ENCODE measurements at regions not wholly inside any gene's neighbourhood (a gene's known extent, or its start where the extent isn't known, plus 50 kb on each side); places are given as distances from the start of the nearest gene placed in this dataset.
"Not testable (repeated sequence)": the region's sequence is repeated elsewhere in the genome, so short reads cannot be mapped to it uniquely, and the experiment has no call there.

- H3K4me3 ChIP-seq (ENCODE audit: low read depth, low read length): no peak overlapping the region
- TF ChIP-seq ZBTB20 (tag by site-specific recombination; IDR thresholded peaks at IDR 0.05) (no peak), EGR2 (tag by site-specific recombination; IDR thresholded peaks at IDR 0.05; ENCODE audit: low read depth) (no peak), ZNF391 (tag by site-specific recombination; IDR thresholded peaks at IDR 0.05; ENCODE audit: borderline replicate concordance, low read depth) (no peak), ZSCAN4 (tag by site-specific recombination; IDR thresholded peaks at IDR 0.05) (no peak), ZNF571 (tag by site-specific recombination; IDR thresholded peaks at IDR 0.05) (no peak), ZNF658 (tag by site-specific recombination; IDR thresholded peaks at IDR 0.05) (no peak), CTCF (tag by site-specific recombination; IDR thresholded peaks at IDR 0.05) (no peak), ZSCAN30 (tag by site-specific recombination; IDR thresholded peaks at IDR 0.05) (no peak), ZNF280C (tag by site-specific recombination; IDR thresholded peaks at IDR 0.05) (no peak), ZNF18 (tag by site-specific recombination; IDR thresholded peaks at IDR 0.05) (no peak), TCF7L2 (IDR thresholded peaks at IDR 0.05; ENCODE audit: borderline replicate concordance, low read depth, low read length) (no peak), ZNF776 (tag by site-specific recombination; IDR thresholded peaks at IDR 0.05; ENCODE audit: borderline replicate concordance) (no peak), HOXC10 (CRISPR knock-in tag; IDR thresholded peaks at IDR 0.05) (no peak), ZNF184 (tag by site-specific recombination; IDR thresholded peaks at IDR 0.05) (no peak)
- ChIA-PET POLR2A (no interaction called here), CTCF (interaction anchor here (0.6 kb wide), 1 partner anchor 148 kb away, joined by 3 read pairs; no protein-coding TSS in a partner anchor)
- no peaks in the 10 kb centered on the region for H3K36me3 ChIP-seq (ENCODE audit: control insufficient read depth in 2 of 2, insufficient read depth in 1 of 2, low read length in 2 of 2)
- H3K4me1 ChIP-seq (ENCODE audit: control insufficient read depth, insufficient read depth, low read length): no peaks in the 10 kb centered on the region
- no peaks in the 10 kb centered on the region for H3K9me3 ChIP-seq (ENCODE audit: control insufficient read depth, insufficient read depth, low read depth, low read length)
- H3K27ac ChIP-seq (ENCODE audit: extremely low read depth, low read depth, low read length): no peak overlapping the region
These were observed 698.2 kb downstream of the TRIB2 start for GRCh38 chr2:13414897-13415296.

GRCh38 chr2:13433954-13434353, 717.2 kb downstream of the TRIB2 start:
- Histone ChIP-seq H3K9me3 (ENCODE audit: control insufficient read depth, insufficient read depth, low read depth, low read length) (no peaks in the 10 kb centered on the region), H3K27ac (ENCODE audit: extremely low read depth, low read depth, low read length) (no peak overlapping the region), H3K4me1 (ENCODE audit: control insufficient read depth, insufficient read depth, low read length) (no peaks in the 10 kb centered on the region), H3K36me3 (ENCODE audit: control insufficient read depth in 2 of 2, insufficient read depth in 1 of 2, low read length in 2 of 2) (no peaks in the 10 kb centered on the region), H3K4me3 (ENCODE audit: low read depth, low read length) (no peak overlapping the region)
- ChIA-PET CTCF (no interaction called here), POLR2A (no interaction called here)
- TF ChIP-seq MZF1 (tag by site-specific recombination; IDR thresholded peaks at IDR 0.05; ENCODE audit: borderline replicate concordance) (no peak), ZNF624 (tag by site-specific recombination; IDR thresholded peaks at IDR 0.05) (no peak), ZXDB (tag by site-specific recombination; IDR thresholded peaks at IDR 0.05) (no peak), HOXC10 (CRISPR knock-in tag; IDR thresholded peaks at IDR 0.05) (no peak), EGR2 (tag by site-specific recombination; IDR thresholded peaks at IDR 0.05; ENCODE audit: low read depth) (no peak), ZNF416 (tag by site-specific recombination; IDR thresholded peaks at IDR 0.05) (no peak), ZNF138 (tag by site-specific recombination; IDR thresholded peaks at IDR 0.05; ENCODE audit: borderline replicate concordance) (no peak), PRDM10 (tag by site-specific recombination; IDR thresholded peaks at IDR 0.05) (no peak)

- POLR2A ChIA-PET; H3K4me3 ChIP-seq (ENCODE audit: low read depth, low read length); CTCF ChIA-PET; H3K36me3 ChIP-seq (ENCODE audit: control insufficient read depth in 2 of 2, insufficient read depth in 1 of 2, low read length in 2 of 2); H3K27ac ChIP-seq (ENCODE audit: extremely low read depth, low read depth, low read length); H3K4me1 ChIP-seq (ENCODE audit: control insufficient read depth, insufficient read depth, low read length); H3K9me3 ChIP-seq (ENCODE audit: control insufficient read depth, insufficient read depth, low read depth, low read length): not testable (repeated sequence)
These were observed 727.0 kb downstream of the TRIB2 start for GRCh38 chr2:13443554-13444261.
